ENCODE measurements at regions not wholly inside any gene's neighbourhood (a gene's known extent, or its start where the extent isn't known, plus 50 kb on each side); places are given as distances from the start of the nearest gene placed in this dataset.

DNA sequence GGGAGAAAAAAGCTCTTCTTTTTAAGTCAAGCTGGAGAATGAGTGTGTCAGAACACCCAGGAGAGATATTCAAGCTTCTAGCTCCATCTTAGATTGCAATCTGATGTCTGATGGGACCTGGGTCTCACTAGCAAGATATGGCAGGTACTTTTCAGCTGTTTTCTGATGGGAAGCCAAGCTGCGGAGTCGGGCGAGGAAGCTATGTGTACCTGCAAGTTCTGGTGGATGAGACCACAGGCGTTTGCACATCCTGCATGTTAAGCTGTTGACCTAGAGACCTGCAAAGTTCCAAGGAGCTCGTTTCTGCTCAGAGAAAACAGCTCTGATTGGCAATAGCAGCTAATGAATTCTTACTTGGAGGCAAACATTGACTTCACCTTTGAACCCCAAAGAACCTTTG lies 167.3 kb upstream of the GATB start:
- TF ChIP-seq EP300 (IDR thresholded peaks at IDR 0.05; ENCODE audit: borderline replicate concordance) (no peak), FOXM1 (IDR thresholded peaks at IDR 0.05; ENCODE audit: borderline replicate concordance, low read depth) (no peak), YY1 (IDR thresholded peaks at IDR 0.05; ENCODE audit: low read depth) (no peak), TAF1 (IDR thresholded peaks at IDR 0.05; ENCODE audit: low read depth) (no peak)
- TF ChIP-seq, protein P1, sequence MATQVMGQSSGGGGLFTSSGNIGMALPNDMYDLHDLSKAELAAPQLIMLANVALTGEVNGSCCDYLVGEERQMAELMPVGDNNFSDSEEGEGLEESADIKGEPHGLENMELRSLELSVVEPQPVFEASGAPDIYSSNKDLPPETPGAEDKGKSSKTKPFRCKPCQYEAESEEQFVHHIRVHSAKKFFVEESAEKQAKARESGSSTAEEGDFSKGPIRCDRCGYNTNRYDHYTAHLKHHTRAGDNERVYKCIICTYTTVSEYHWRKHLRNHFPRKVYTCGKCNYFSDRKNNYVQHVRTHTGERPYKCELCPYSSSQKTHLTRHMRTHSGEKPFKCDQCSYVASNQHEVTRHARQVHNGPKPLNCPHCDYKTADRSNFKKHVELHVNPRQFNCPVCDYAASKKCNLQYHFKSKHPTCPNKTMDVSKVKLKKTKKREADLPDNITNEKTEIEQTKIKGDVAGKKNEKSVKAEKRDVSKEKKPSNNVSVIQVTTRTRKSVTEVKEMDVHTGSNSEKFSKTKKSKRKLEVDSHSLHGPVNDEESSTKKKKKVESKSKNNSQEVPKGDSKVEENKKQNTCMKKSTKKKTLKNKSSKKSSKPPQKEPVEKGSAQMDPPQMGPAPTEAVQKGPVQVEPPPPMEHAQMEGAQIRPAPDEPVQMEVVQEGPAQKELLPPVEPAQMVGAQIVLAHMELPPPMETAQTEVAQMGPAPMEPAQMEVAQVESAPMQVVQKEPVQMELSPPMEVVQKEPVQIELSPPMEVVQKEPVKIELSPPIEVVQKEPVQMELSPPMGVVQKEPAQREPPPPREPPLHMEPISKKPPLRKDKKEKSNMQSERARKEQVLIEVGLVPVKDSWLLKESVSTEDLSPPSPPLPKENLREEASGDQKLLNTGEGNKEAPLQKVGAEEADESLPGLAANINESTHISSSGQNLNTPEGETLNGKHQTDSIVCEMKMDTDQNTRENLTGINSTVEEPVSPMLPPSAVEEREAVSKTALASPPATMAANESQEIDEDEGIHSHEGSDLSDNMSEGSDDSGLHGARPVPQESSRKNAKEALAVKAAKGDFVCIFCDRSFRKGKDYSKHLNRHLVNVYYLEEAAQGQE (IDR thresholded peaks at IDR 0.05; ENCODE audit: low read depth), result no peak
